OCI-LY7 (cell line): ENCODE measurements at regions not wholly inside any gene's neighbourhood (a gene's known extent, or its start where the extent isn't known, plus 50 kb on each side); places are given as distances from the start of the nearest gene placed in this dataset.

ENCODE experiments used
- BruUV-seq: library from RNA; stranded (reverse); fragments of 400-500 nt; replicated peaks from 2 replicates; lab custom pipeline; 2021; lab: Mats Ljungman, UMichigan
- CTCF ChIA-PET: fragments of 300-600 bp; sonication (Branson Sonifier 250); formaldehyde crosslinking; loops from one replicate; lab custom pipeline; 2022; ENCODE audit warnings: antibody characterized with exemption; ENCODE audit not compliant: unreplicated experiment; lab: Charles Lee
- POLR2A ChIA-PET: fragments of 300-600 bp; sonication (Branson Sonifier 250); formaldehyde crosslinking; loops from one replicate; lab custom pipeline; 2022; ENCODE audit warnings: antibody characterized with exemption; lab: Charles Lee
- DNase-seq: peaks from one replicate; pipeline ENCODE4 v3.0.0-alpha.2; 2015; ENCODE audit warnings: low spot score
- H2AFZ ChIP-seq: fragments of 200-600 bp; sonication (generic), shearing (Covaris generic); 2 replicates; pipeline ENCODE4 v1.6.1; 2014; ENCODE audit warnings: mild to moderate bottlenecking, antibody characterized with exemption, low read length, moderate library complexity
- H3K27ac ChIP-seq: fragments of 200-600 bp; sonication (generic); 2 replicates; pipeline ENCODE4 v1.5.1; 2014; ENCODE audit warnings: mixed run types, low read depth, mild to moderate bottlenecking, moderate library complexity, low read length, inconsistent platforms; ENCODE audit not compliant: poor library complexity, severe bottlenecking
- H3K36me3 ChIP-seq: fragments of 200-600 bp; sonication (generic); 2 replicates; pipeline ENCODE4 v1.6.1; 2014; ENCODE audit warnings: mild to moderate bottlenecking, antibody characterized with exemption, low read length, moderate library complexity, mixed read lengths; ENCODE audit not compliant: insufficient read depth
- H3K4me1 ChIP-seq: fragments of 200-600 bp; sonication (generic); 2 replicates; pipeline ENCODE4 v1.5.1; 2014; ENCODE audit warnings: mild to moderate bottlenecking, low read length; ENCODE audit not compliant: insufficient read depth, poor library complexity, severe bottlenecking
- H3K4me2 ChIP-seq: fragments of 200-600 bp; sonication (generic); 2 replicates; pipeline ENCODE4 v1.6.1; 2014; ENCODE audit warnings: mild to moderate bottlenecking, low read length
- H3K4me3 ChIP-seq: fragments of 200-600 bp; sonication (generic); 2 replicates; pipeline ENCODE4 v1.5.1; 2014; ENCODE audit warnings: mild to moderate bottlenecking, low read depth, low read length; ENCODE audit not compliant: poor library complexity, severe bottlenecking
- H3K79me2 ChIP-seq: fragments of 200-600 bp; sonication (generic); 2 replicates; pipeline ENCODE4 v1.6.1; 2016; ENCODE audit warnings: low read depth, mild to moderate bottlenecking, low read length, moderate library complexity, mixed read lengths; ENCODE audit not compliant: insufficient read depth
- H3K9me2 ChIP-seq: fragments of 200-600 bp; sonication (generic); 2 replicates; pipeline ENCODE4 v1.6.1; 2016; ENCODE audit warnings: mild to moderate bottlenecking, low read length, mixed read lengths; ENCODE audit not compliant: insufficient read depth
- H3K9me3 ChIP-seq: fragments of 200-600 bp; sonication (generic); 2 replicates; pipeline ENCODE4 v1.6.1; 2014; ENCODE audit warnings: mild to moderate bottlenecking, mixed run types, low read length, mixed read lengths
- H4K20me1 ChIP-seq: fragments of 200-600 bp; sonication (generic); 2 replicates; pipeline ENCODE4 v1.6.1; 2014; ENCODE audit warnings: mild to moderate bottlenecking, antibody characterized with exemption, low read length, moderate library complexity, mixed read lengths; ENCODE audit not compliant: insufficient read depth
- EZH2phosphoT487 ChIP-seq: fragments of 200-600 bp; sonication (generic); IDR thresholded peaks from 2 replicates; pipeline ENCODE4 v1.6.1; 2018; ENCODE audit warnings: low read depth, borderline replicate concordance, mild to moderate bottlenecking, mixed run types, antibody characterized with exemption, low read length, moderate library complexity, mixed read lengths
- intact Hi-C: fragments of 100-400 bp; cut with micrococcal nuclease; formaldehyde crosslinking; loops from one replicate; pipeline ENCODE4 v1.10.0; 2022; ENCODE audit not compliant: unreplicated experiment
- TF ChIP-seq, protein P1 (sequence below): fragments of 200-600 bp; sonication (generic); conservative IDR thresholded peaks from 2 replicates; pipeline ENCODE4 v1.5.1; 2014; ENCODE audit warnings: mild to moderate bottlenecking, antibody characterized with exemption, low read length, moderate library complexity, mixed read lengths

DNA sequence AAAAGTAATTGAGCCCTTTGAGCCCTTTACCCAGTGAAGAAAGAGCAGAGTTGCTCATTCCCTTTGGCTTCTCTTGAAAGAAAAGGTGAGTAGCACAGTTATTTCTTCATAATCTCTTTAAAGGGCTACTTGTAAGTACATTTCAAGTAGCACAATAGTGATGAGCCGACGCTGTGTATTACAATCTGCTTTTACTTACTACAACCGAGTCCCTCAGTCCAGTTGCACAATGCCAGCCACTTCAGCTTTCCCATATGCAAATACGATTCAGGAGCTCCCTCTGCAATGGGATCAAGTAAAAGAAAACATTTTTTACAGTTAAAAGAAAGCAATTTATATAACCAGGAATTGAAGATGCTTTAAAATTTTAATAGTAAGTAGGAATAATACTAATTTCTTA is 868.5 kb downstream of the RNF144A start:
- no TSS peak for BruUV-seq
- no peak overlapping the region for H3K4me2 ChIP-seq
- intact Hi-C loops, result no loop called here
- H2AFZ ChIP-seq, result no peak overlapping the region
- no peaks in the 10 kb centered on the region for H3K9me2 ChIP-seq
- H3K79me2 ChIP-seq, result no peaks in the 10 kb centered on the region
- no peaks in the 10 kb centered on the region for H3K36me3 ChIP-seq
- ChIA-PET CTCF (no interaction called here), POLR2A (interaction anchor here (0.5 to 1.6 kb wide), 4 partner anchors 10 to 1033 kb away, joined by 3 to 15 read pairs (median 4); no protein-coding TSS in a partner anchor)
- no peaks in the 10 kb centered on the region for H4K20me1 ChIP-seq
- H3K4me3 ChIP-seq, result no peak overlapping the region
- H3K4me1 ChIP-seq, result no peaks in the 10 kb centered on the region
- H3K9me3 ChIP-seq, result no peaks in the 10 kb centered on the region
- no peak for DNase-seq
- TF ChIP-seq EZH2phosphoT487, result no peak
- TF ChIP-seq, protein P1, sequence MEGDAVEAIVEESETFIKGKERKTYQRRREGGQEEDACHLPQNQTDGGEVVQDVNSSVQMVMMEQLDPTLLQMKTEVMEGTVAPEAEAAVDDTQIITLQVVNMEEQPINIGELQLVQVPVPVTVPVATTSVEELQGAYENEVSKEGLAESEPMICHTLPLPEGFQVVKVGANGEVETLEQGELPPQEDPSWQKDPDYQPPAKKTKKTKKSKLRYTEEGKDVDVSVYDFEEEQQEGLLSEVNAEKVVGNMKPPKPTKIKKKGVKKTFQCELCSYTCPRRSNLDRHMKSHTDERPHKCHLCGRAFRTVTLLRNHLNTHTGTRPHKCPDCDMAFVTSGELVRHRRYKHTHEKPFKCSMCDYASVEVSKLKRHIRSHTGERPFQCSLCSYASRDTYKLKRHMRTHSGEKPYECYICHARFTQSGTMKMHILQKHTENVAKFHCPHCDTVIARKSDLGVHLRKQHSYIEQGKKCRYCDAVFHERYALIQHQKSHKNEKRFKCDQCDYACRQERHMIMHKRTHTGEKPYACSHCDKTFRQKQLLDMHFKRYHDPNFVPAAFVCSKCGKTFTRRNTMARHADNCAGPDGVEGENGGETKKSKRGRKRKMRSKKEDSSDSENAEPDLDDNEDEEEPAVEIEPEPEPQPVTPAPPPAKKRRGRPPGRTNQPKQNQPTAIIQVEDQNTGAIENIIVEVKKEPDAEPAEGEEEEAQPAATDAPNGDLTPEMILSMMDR, result no peak
- H3K27ac ChIP-seq, result no peak overlapping the region

- no peaks in the 10 kb centered on the region for H3K4me1 ChIP-seq
- H3K9me2 ChIP-seq, result no peaks in the 10 kb centered on the region
- no peaks in the 10 kb centered on the region for H3K9me3 ChIP-seq
- H3K4me2 ChIP-seq, result no peak overlapping the region
- H3K4me3 ChIP-seq, result no peak overlapping the region
- POLR2A ChIA-PET, result interaction anchor here (0.7 to 1.5 kb wide), 7 partner anchors 10 to 892 kb away, joined by 3 to 6 read pairs (median 3); no protein-coding TSS in a partner anchor
- H3K36me3 ChIP-seq, result no peaks in the 10 kb centered on the region
- no peaks in the 10 kb centered on the region for H4K20me1 ChIP-seq
- DNase-seq, result no peak
- CTCF ChIA-PET, result no interaction called here
- no peak overlapping the region for H2AFZ ChIP-seq
- intact Hi-C loops, result no loop called here
- no TSS peak for BruUV-seq
- H3K27ac ChIP-seq, result no peak overlapping the region
- no peaks in the 10 kb centered on the region for H3K79me2 ChIP-seq
- TF ChIP-seq, protein P1, result no peak
- TF ChIP-seq EZH2phosphoT487, result no peak
These were observed 871.5 kb downstream of the RNF144A start for GRCh38 chr2:7788736-7789135.

DNA sequence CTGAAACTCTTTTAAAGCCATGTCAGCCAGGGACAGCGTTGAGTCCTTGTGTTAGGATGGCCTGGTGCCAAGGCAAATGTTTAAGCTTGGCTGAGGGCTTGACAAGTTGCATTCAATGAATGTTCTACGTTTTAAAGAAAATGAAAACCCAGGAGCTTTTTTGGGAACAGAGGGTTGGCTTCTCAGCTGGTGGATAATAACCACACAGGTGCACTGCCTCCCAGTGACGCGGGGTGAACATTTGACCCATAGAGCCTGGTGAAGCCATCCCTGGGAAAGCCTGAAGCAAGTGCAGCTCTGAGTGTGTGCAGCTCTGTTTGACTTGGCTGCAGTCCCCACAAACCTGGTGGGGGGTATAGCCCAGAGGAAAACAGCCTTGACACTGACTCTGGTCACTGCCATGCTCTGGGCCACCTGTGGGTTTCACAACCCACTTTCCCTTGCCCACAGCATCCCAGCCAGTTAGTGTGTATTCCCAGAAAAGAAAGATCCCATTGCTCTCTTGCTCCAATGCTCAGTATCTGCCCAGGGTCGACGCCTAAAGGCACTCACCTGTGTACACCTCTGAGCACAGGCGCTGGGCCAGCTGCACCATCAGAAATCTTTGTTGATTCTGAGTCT is 874.9 kb downstream of the RNF144A start:
- BruUV-seq, result no TSS peak
- no peaks in the 10 kb centered on the region for H3K79me2 ChIP-seq
- H4K20me1 ChIP-seq, result no peaks in the 10 kb centered on the region
- no peak overlapping the region for H2AFZ ChIP-seq
- intact Hi-C loops, result no loop called here
- POLR2A ChIA-PET, result interaction anchor here (0.6 to 1.4 kb wide), 3 partner anchors 12 to 766 kb away, joined by 3 to 4 read pairs (median 4); no protein-coding TSS in a partner anchor
- CTCF ChIA-PET, result no interaction called here
- no peaks in the 10 kb centered on the region for H3K36me3 ChIP-seq
- no peak for DNase-seq
- H3K4me1 ChIP-seq, result no peaks in the 10 kb centered on the region
- no peaks in the 10 kb centered on the region for H3K9me3 ChIP-seq
- H3K9me2 ChIP-seq, result no peaks in the 10 kb centered on the region
- H3K4me3 ChIP-seq, result no peak overlapping the region
- no peak overlapping the region for H3K27ac ChIP-seq
- no peak overlapping the region for H3K4me2 ChIP-seq
- no peak for TF ChIP-seq EZH2phosphoT487
- TF ChIP-seq, protein P1, result no peak
